Left renal cortex interstitium (tissue), 4 donors: ENCODE measurements at regions not wholly inside any gene's neighbourhood (a gene's known extent, or its start where the extent isn't known, plus 50 kb on each side); places are given as distances from the start of the nearest gene placed in this dataset.
A peak's percentile ranks its signal among the peaks of the same experiment; 100 is the strongest.

Source experiments
- DNase-seq, 4 donors: peaks; one replicate each; pipeline ENCODE4 v3.0.0-alpha.2; 2013; ENCODE audit warnings: low read depth in 4 of 4, low spot score in 2 of 4, missing footprints in 1 of 4

GRCh38 chr4:4749137-4749536 lies 110.3 kb upstream of the MSX1 start:
- no peak for DNase-seq

GRCh38 chr4:4746444-4746843 lies 113.0 kb upstream of the MSX1 start:
- no peak for DNase-seq

- DNase-seq = no peak
Observed at GRCh38 chr4:4740071-4740470, 119.4 kb upstream of the MSX1 start.

- no peak for DNase-seq
Observed at GRCh38 chr4:4735870-4736269, 123.6 kb upstream of the MSX1 start.

- DNase-seq = no peak
Observed at GRCh38 chr4:4735136-4735750, 124.2 kb upstream of the MSX1 start.

GRCh38 chr4:4734425-4734824 lies 125.0 kb upstream of the MSX1 start:
- no peak for DNase-seq

- no peak for DNase-seq
Observed at GRCh38 chr4:4733663-4734062, 125.8 kb upstream of the MSX1 start.

- DNase-seq = no peak
Observed at GRCh38 chr4:4730249-4730648, 129.2 kb upstream of the MSX1 start.

GRCh38 chr4:4729206-4729605 lies 130.3 kb upstream of the MSX1 start:
- no peak for DNase-seq

GRCh38 chr4:4727536-4727935 lies 131.9 kb upstream of the MSX1 start:
- no peak for DNase-seq

GRCh38 chr4:4726051-4726450 lies 133.4 kb upstream of the MSX1 start:
- no peak for DNase-seq

GRCh38 chr4:4724321-4724720 lies 135.1 kb upstream of the MSX1 start:
- no peak for DNase-seq

GRCh38 chr4:4721636-4722035 lies 137.8 kb upstream of the MSX1 start:
- no peak for DNase-seq

GRCh38 chr4:4720646-4721045 lies 138.8 kb upstream of the MSX1 start:
- no peak for DNase-seq

GRCh38 chr4:4719436-4719835 lies 140.0 kb upstream of the MSX1 start:
- no peak for DNase-seq

- DNase-seq = no peak
Observed at GRCh38 chr4:4717692-4718091, 141.8 kb upstream of the MSX1 start.

- DNase-seq = no peak
Observed at GRCh38 chr4:4714331-4714730, 145.1 kb upstream of the MSX1 start.

- no peak for DNase-seq
Observed at GRCh38 chr4:4712800-4713528, 146.5 kb upstream of the MSX1 start.

- DNase-seq = no peak
Observed at GRCh38 chr4:4711902-4712301, 147.6 kb upstream of the MSX1 start.

- no peak for DNase-seq
Observed at GRCh38 chr4:4709736-4710135, 149.7 kb upstream of the MSX1 start.

- DNase-seq = no peak
Observed at GRCh38 chr4:4704267-4704666, 155.2 kb upstream of the MSX1 start.

GRCh38 chr4:4697584-4697983 lies 155.7 kb upstream of the STX18 start:
- no peak for DNase-seq

- DNase-seq = peak in 1 of 4 donors; percentile 43
Observed at GRCh38 chr4:4696530-4696929, 154.7 kb upstream of the STX18 start.
